SK-N-SH treated with all-trans-retinoic acid at 6 μM for 48 hours (cell line): ENCODE measurements at regions not wholly inside any gene's neighbourhood (a gene's known extent, or its start where the extent isn't known, plus 50 kb on each side); places are given as distances from the start of the nearest gene placed in this dataset.

ENCODE experiments used
- ATAC-seq: fragments of 200-7000 bp; cut with Tn5 transposase; 3 replicates; pipeline ENCODE4 v1.9.1; 2020; ENCODE audit warnings: mild to moderate bottlenecking, moderate library complexity
- ARNTL ChIP-seq: fragments of 450-650 bp; formaldehyde crosslinking; IDR thresholded peaks from 2 replicates; pipeline ENCODE4 v1.5.0; 2020; ENCODE audit warnings: low read depth, mild to moderate bottlenecking, moderate library complexity, borderline replicate concordance
- BACH2 ChIP-seq: fragments of 250-450 bp; sonication (Bioruptor Pico); IDR thresholded peaks from 2 replicates; pipeline ENCODE4 v1.9.0; 2021; ENCODE audit warnings: mild to moderate bottlenecking, borderline replicate concordance
- CSDC2 ChIP-seq: fragments of 250-450 bp; sonication (Bioruptor Pico); IDR thresholded peaks from 2 replicates; pipeline ENCODE4 v1.5.0; 2020; ENCODE audit warnings: mild to moderate bottlenecking, moderate library complexity
- GLIS3 ChIP-seq: fragments of 250-450 bp; sonication (Bioruptor Pico); IDR thresholded peaks from 2 replicates; pipeline ENCODE4 v1.5.0; 2020; ENCODE audit warnings: mild to moderate bottlenecking, moderate library complexity
- ISL1 ChIP-seq: fragments of 250-450 bp; sonication (Bioruptor Pico); IDR thresholded peaks from 2 replicates; pipeline ENCODE4 v2.1.2; 2022; ENCODE audit warnings: mild to moderate bottlenecking, moderate library complexity
- OSR1 ChIP-seq: fragments of 250-450 bp; sonication (Bioruptor Pico); IDR thresholded peaks from 2 replicates; pipeline ENCODE4 v1.8.0; 2022; ENCODE audit warnings: moderate library complexity, mild to moderate bottlenecking, inconsistent platforms
- PATZ1 ChIP-seq: fragments of 250-450 bp; sonication (Bioruptor Pico); IDR thresholded peaks from 2 replicates; pipeline ENCODE4 v1.8.0; 2020; ENCODE audit warnings: mild to moderate bottlenecking, moderate library complexity, borderline replicate concordance
- RARB ChIP-seq: fragments of 250-450 bp; sonication (Bioruptor Pico); IDR thresholded peaks from 2 replicates; pipeline ENCODE4 v1.8.0; 2021; ENCODE audit warnings: mild to moderate bottlenecking, moderate library complexity
- SNAI2 ChIP-seq: fragments of 250-450 bp; sonication (Bioruptor Pico); IDR thresholded peaks from 2 replicates; pipeline ENCODE4 v1.5.0; 2020; ENCODE audit warnings: mild to moderate bottlenecking, moderate library complexity
- TCF4 ChIP-seq: fragments of 250-450 bp; sonication (Bioruptor Pico); IDR thresholded peaks from 2 replicates; pipeline ENCODE4 v1.8.0; 2021; ENCODE audit warnings: mild to moderate bottlenecking, moderate library complexity, borderline replicate concordance
- TOX ChIP-seq: fragments of 250-450 bp; sonication (Bioruptor Pico); IDR thresholded peaks from 2 replicates; pipeline ENCODE4 v1.8.0; 2021; ENCODE audit warnings: mild to moderate bottlenecking, moderate library complexity, borderline replicate concordance
- ZC3H10 ChIP-seq: fragments of 250-450 bp; sonication (Bioruptor Pico); IDR thresholded peaks from 2 replicates; pipeline ENCODE4 v1.5.1; 2021; ENCODE audit warnings: mild to moderate bottlenecking, moderate library complexity
- ZFP3 ChIP-seq: fragments of 250-450 bp; sonication (Bioruptor Pico); IDR thresholded peaks from 2 replicates; pipeline ENCODE4 v1.5.0; 2020; ENCODE audit warnings: mild to moderate bottlenecking, moderate library complexity
- ZFP30 ChIP-seq: fragments of 450-650 bp; formaldehyde crosslinking; IDR thresholded peaks from 2 replicates; pipeline ENCODE4 v1.5.0; 2022; ENCODE audit warnings: mild to moderate bottlenecking, moderate library complexity
- ZNF565 ChIP-seq: fragments of 450-650 bp; formaldehyde crosslinking; conservative IDR thresholded peaks from 2 replicates; pipeline ENCODE4 v1.5.0; 2020; ENCODE audit warnings: low read depth, mild to moderate bottlenecking, moderate library complexity
- ZNF70 ChIP-seq: fragments of 450-650 bp; formaldehyde crosslinking; IDR thresholded peaks from 2 replicates; pipeline ENCODE4 v1.5.0; 2020; ENCODE audit warnings: mild to moderate bottlenecking, moderate library complexity
- ZNF8 ChIP-seq: fragments of 450-650 bp; formaldehyde crosslinking; IDR thresholded peaks from 2 replicates; pipeline ENCODE4 v1.5.0; 2020; ENCODE audit warnings: mild to moderate bottlenecking, moderate library complexity
- TF ChIP-seq, protein P1 (sequence below): fragments of 250-450 bp; sonication (Bioruptor Pico); IDR thresholded peaks from 2 replicates; pipeline ENCODE4 v1.5.1; 2021; ENCODE audit warnings: mild to moderate bottlenecking, moderate library complexity
- TF ChIP-seq, protein P2 (sequence below): fragments of 250-450 bp; sonication (Bioruptor Pico); IDR thresholded peaks from 2 replicates; pipeline ENCODE4 v1.8.0; 2021; ENCODE audit warnings: low read depth, mild to moderate bottlenecking, moderate library complexity, borderline replicate concordance
- TF ChIP-seq, protein P3 (sequence below): fragments of 250-450 bp; sonication (Bioruptor Pico); IDR thresholded peaks from 2 replicates; pipeline ENCODE4 v1.5.0; 2020; ENCODE audit warnings: mild to moderate bottlenecking, moderate library complexity

GRCh38 chr10:124180947-124181549, 87.7 kb upstream of the CHST15 start:
- ATAC-seq = no peak
- TF ChIP-seq OSR1 (no peak), CSDC2 (CRISPR knock-in tag) (no peak), PATZ1 (CRISPR knock-in tag) (no peak), ARNTL (CRISPR knock-in tag) (no peak), TOX (CRISPR knock-in tag) (no peak), RARB (CRISPR knock-in tag) (no peak), ZC3H10 (CRISPR knock-in tag) (no peak)

DNA sequence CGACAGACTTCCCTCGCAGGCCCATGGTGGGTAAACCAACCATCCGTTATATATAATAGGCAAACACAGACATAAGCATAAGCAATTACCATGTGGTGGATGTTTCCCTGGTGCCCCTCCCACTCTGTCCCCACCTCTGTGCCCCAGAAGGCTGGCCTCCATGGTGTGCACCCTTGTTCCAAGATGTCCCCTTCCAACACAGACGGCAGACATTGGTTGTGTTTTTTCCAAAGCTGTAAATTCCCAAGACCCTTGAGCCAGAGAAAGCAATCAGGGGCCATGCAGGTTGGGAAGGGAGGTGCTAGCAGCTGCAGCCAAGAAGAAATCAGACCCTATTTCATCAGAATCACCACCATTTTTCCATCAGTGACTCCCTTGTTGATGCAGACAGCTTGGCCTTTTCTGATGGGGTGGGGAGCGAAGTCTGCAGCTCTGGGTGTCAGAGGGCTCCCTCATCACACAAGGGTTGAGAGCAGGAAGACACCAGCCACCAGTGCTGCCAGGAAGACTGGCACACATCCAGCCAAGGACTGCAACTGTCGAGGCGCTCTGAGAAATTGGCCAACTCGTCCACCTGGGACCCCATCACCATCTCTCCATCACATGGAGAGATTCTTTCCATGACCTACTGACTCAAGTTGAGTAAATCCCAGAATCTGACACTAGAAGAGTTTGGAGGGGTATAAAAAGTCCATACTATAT, 86.8 kb upstream of the CHST15 start:
- TF ChIP-seq, protein P1, sequence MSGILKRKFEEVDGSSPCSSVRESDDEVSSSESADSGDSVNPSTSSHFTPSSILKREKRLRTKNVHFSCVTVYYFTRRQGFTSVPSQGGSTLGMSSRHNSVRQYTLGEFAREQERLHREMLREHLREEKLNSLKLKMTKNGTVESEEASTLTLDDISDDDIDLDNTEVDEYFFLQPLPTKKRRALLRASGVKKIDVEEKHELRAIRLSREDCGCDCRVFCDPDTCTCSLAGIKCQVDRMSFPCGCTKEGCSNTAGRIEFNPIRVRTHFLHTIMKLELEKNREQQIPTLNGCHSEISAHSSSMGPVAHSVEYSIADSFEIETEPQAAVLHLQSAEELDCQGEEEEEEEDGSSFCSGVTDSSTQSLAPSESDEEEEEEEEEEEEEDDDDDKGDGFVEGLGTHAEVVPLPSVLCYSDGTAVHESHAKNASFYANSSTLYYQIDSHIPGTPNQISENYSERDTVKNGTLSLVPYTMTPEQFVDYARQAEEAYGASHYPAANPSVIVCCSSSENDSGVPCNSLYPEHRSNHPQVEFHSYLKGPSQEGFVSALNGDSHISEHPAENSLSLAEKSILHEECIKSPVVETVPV (CRISPR knock-in tag) = no peak
- TF ChIP-seq PATZ1 (CRISPR knock-in tag) (no peak), ZNF8 (no peak), CSDC2 (CRISPR knock-in tag) (no peak), BACH2 (no peak), ISL1 (CRISPR knock-in tag) (no peak), SNAI2 (no peak), ZFP3 (CRISPR knock-in tag) (no peak), ZNF565 (CRISPR knock-in tag) (no peak), GLIS3 (no peak), OSR1 (no peak), TCF4 (no peak), ZFP30 (CRISPR knock-in tag) (no peak), ZC3H10 (CRISPR knock-in tag) (no peak), ARNTL (CRISPR knock-in tag) (no peak)
- TF ChIP-seq, protein P2, sequence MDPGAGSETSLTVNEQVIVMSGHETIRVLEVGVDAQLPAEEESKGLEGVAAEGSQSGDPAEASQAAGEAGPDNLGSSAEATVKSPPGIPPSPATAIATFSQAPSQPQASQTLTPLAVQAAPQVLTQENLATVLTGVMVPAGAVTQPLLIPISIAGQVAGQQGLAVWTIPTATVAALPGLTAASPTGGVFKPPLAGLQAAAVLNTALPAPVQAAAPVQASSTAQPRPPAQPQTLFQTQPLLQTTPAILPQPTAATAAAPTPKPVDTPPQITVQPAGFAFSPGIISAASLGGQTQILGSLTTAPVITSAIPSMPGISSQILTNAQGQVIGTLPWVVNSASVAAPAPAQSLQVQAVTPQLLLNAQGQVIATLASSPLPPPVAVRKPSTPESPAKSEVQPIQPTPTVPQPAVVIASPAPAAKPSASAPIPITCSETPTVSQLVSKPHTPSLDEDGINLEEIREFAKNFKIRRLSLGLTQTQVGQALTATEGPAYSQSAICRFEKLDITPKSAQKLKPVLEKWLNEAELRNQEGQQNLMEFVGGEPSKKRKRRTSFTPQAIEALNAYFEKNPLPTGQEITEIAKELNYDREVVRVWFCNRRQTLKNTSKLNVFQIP = no peak
- TF ChIP-seq, all 23 proteins: peak for 0
- ATAC-seq = no peak

- TF ChIP-seq ZNF70 (no peak), SNAI2 (no peak), TOX (CRISPR knock-in tag) (no peak), ZFP30 (CRISPR knock-in tag) (no peak), TCF4 (no peak), CSDC2 (CRISPR knock-in tag) (no peak), RARB (CRISPR knock-in tag) (no peak), ZNF8 (no peak), ZC3H10 (CRISPR knock-in tag) (no peak)
- TF ChIP-seq, protein P1 (CRISPR knock-in tag) = no peak
- TF ChIP-seq, protein P3, sequence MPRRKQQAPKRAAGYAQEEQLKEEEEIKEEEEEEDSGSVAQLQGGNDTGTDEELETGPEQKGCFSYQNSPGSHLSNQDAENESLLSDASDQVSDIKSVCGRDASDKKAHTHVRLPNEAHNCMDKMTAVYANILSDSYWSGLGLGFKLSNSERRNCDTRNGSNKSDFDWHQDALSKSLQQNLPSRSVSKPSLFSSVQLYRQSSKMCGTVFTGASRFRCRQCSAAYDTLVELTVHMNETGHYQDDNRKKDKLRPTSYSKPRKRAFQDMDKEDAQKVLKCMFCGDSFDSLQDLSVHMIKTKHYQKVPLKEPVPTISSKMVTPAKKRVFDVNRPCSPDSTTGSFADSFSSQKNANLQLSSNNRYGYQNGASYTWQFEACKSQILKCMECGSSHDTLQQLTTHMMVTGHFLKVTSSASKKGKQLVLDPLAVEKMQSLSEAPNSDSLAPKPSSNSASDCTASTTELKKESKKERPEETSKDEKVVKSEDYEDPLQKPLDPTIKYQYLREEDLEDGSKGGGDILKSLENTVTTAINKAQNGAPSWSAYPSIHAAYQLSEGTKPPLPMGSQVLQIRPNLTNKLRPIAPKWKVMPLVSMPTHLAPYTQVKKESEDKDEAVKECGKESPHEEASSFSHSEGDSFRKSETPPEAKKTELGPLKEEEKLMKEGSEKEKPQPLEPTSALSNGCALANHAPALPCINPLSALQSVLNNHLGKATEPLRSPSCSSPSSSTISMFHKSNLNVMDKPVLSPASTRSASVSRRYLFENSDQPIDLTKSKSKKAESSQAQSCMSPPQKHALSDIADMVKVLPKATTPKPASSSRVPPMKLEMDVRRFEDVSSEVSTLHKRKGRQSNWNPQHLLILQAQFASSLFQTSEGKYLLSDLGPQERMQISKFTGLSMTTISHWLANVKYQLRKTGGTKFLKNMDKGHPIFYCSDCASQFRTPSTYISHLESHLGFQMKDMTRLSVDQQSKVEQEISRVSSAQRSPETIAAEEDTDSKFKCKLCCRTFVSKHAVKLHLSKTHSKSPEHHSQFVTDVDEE = no peak
- TF ChIP-seq, all 23 proteins: peak for 0
- no peak for ATAC-seq
Measured at GRCh38 chr10:124179308-124180043, 86.1 kb upstream of the CHST15 start.
